ENCODE measurements at regions not wholly inside any gene's neighbourhood (a gene's known extent, or its start where the extent isn't known, plus 50 kb on each side); places are given as distances from the start of the nearest gene placed in this dataset.

GRCh38 chr4:66636349-66636748 is 909.0 kb downstream of the CENPC start:
- DNase-seq (ENCODE audit: low read depth), result no peak
- H3K4me3 ChIP-seq (ENCODE audit: low read depth, low read length), result no peak overlapping the region
- in situ Hi-C loops (cut with HindIII; ENCODE audit: low sequenced_read_pairs), result no loop called here
- no peak for TF ChIP-seq CTCF (IDR thresholded peaks at IDR 0.05; ENCODE audit: low read depth, low read length, missing control alignments)

GRCh38 chr4:66633477-66633876 is 911.8 kb downstream of the CENPC start:
- in situ Hi-C loops (cut with HindIII; ENCODE audit: low sequenced_read_pairs), result no loop called here
- no peak overlapping the region for H3K4me3 ChIP-seq (ENCODE audit: low read depth, low read length)
- no peak for DNase-seq (ENCODE audit: low read depth)
- TF ChIP-seq CTCF (IDR thresholded peaks at IDR 0.05; ENCODE audit: low read depth, low read length, missing control alignments), result no peak

- H3K4me3 ChIP-seq (ENCODE audit: low read depth, low read length), result no peak overlapping the region
- no peak for DNase-seq (ENCODE audit: low read depth)
- in situ Hi-C loops (cut with HindIII; ENCODE audit: low sequenced_read_pairs), result no loop called here
- TF ChIP-seq CTCF (IDR thresholded peaks at IDR 0.05; ENCODE audit: low read depth, low read length, missing control alignments), result no peak
These were observed 915.4 kb downstream of the CENPC start for GRCh38 chr4:66629927-66630326.

GRCh38 chr4:66628146-66628545 is 917.2 kb downstream of the CENPC start:
- no peak for TF ChIP-seq CTCF (IDR thresholded peaks at IDR 0.05; ENCODE audit: low read depth, low read length, missing control alignments)
- no peak for DNase-seq (ENCODE audit: low read depth)
- in situ Hi-C loops (cut with HindIII; ENCODE audit: low sequenced_read_pairs), result no loop called here
- H3K4me3 ChIP-seq (ENCODE audit: low read depth, low read length), result no peak overlapping the region

GRCh38 chr4:66625480-66625879 is 919.8 kb downstream of the CENPC start:
- H3K4me3 ChIP-seq (ENCODE audit: low read depth, low read length), result no peak overlapping the region
- TF ChIP-seq CTCF (IDR thresholded peaks at IDR 0.05; ENCODE audit: low read depth, low read length, missing control alignments), result no peak
- no peak for DNase-seq (ENCODE audit: low read depth)
- in situ Hi-C loops (cut with HindIII; ENCODE audit: low sequenced_read_pairs), result no loop called here

- TF ChIP-seq CTCF (IDR thresholded peaks at IDR 0.05; ENCODE audit: low read depth, low read length, missing control alignments), result no peak
- H3K4me3 ChIP-seq (ENCODE audit: low read depth, low read length), result no peak overlapping the region
- no peak for DNase-seq (ENCODE audit: low read depth)
- in situ Hi-C loops (cut with HindIII; ENCODE audit: low sequenced_read_pairs), result no loop called here
These were observed 931.7 kb downstream of the CENPC start for GRCh38 chr4:66613591-66613990.

- in situ Hi-C loops (cut with HindIII; ENCODE audit: low sequenced_read_pairs), result no loop called here
- no peak overlapping the region for H3K4me3 ChIP-seq (ENCODE audit: low read depth, low read length)
- TF ChIP-seq CTCF (IDR thresholded peaks at IDR 0.05; ENCODE audit: low read depth, low read length, missing control alignments), result no peak
- DNase-seq (ENCODE audit: low read depth), result no peak
These were observed 936.3 kb downstream of the CENPC start for GRCh38 chr4:66609014-66609413.

Data from astrocyte of the cerebellum (primary cell).